SK-N-SH treated with all-trans-retinoic acid at 6 μM for 48 hours (cell line): ENCODE measurements at regions not wholly inside any gene's neighbourhood (a gene's known extent, or its start where the extent isn't known, plus 50 kb on each side); places are given as distances from the start of the nearest gene placed in this dataset.

Experiments used
- ATAC-seq: fragments of 200-7000 bp; cut with Tn5 transposase; 3 replicates; pipeline ENCODE4 v1.9.1; 2020; ENCODE audit warnings: mild to moderate bottlenecking, moderate library complexity
- ARNTL ChIP-seq: fragments of 450-650 bp; formaldehyde crosslinking; IDR thresholded peaks from 2 replicates; pipeline ENCODE4 v1.5.0; 2020; ENCODE audit warnings: low read depth, mild to moderate bottlenecking, moderate library complexity, borderline replicate concordance
- BACH2 ChIP-seq: fragments of 250-450 bp; sonication (Bioruptor Pico); IDR thresholded peaks from 2 replicates; pipeline ENCODE4 v1.9.0; 2021; ENCODE audit warnings: mild to moderate bottlenecking, borderline replicate concordance
- CSDC2 ChIP-seq: fragments of 250-450 bp; sonication (Bioruptor Pico); IDR thresholded peaks from 2 replicates; pipeline ENCODE4 v1.5.0; 2020; ENCODE audit warnings: mild to moderate bottlenecking, moderate library complexity
- CSRNP3 ChIP-seq: fragments of 250-450 bp; sonication (Bioruptor Pico); IDR thresholded peaks from 2 replicates; pipeline ENCODE4 v1.5.1; 2021; ENCODE audit warnings: mild to moderate bottlenecking, moderate library complexity
- ESRRG ChIP-seq: fragments of 250-450 bp; sonication (Bioruptor Pico); IDR thresholded peaks from 2 replicates; pipeline ENCODE4 v1.6.1; 2021; ENCODE audit warnings: mild to moderate bottlenecking
- GLIS3 ChIP-seq: fragments of 250-450 bp; sonication (Bioruptor Pico); IDR thresholded peaks from 2 replicates; pipeline ENCODE4 v1.5.0; 2020; ENCODE audit warnings: mild to moderate bottlenecking, moderate library complexity
- ISL1 ChIP-seq: fragments of 250-450 bp; sonication (Bioruptor Pico); IDR thresholded peaks from 2 replicates; pipeline ENCODE4 v2.1.2; 2022; ENCODE audit warnings: mild to moderate bottlenecking, moderate library complexity
- OSR1 ChIP-seq: fragments of 250-450 bp; sonication (Bioruptor Pico); IDR thresholded peaks from 2 replicates; pipeline ENCODE4 v1.8.0; 2022; ENCODE audit warnings: moderate library complexity, mild to moderate bottlenecking, inconsistent platforms
- POU6F1 ChIP-seq: fragments of 250-450 bp; sonication (Bioruptor Pico); IDR thresholded peaks from 2 replicates; pipeline ENCODE4 v1.8.0; 2021; ENCODE audit warnings: low read depth, mild to moderate bottlenecking, moderate library complexity, borderline replicate concordance
- PPARA ChIP-seq: fragments of 250-450 bp; sonication (Bioruptor Pico); IDR thresholded peaks from 2 replicates; pipeline ENCODE4 v1.5.0; 2020; ENCODE audit warnings: mild to moderate bottlenecking, borderline replicate concordance
- SNAI2 ChIP-seq: fragments of 250-450 bp; sonication (Bioruptor Pico); IDR thresholded peaks from 2 replicates; pipeline ENCODE4 v1.5.0; 2020; ENCODE audit warnings: mild to moderate bottlenecking, moderate library complexity
- TCF4 ChIP-seq: fragments of 250-450 bp; sonication (Bioruptor Pico); IDR thresholded peaks from 2 replicates; pipeline ENCODE4 v1.8.0; 2021; ENCODE audit warnings: mild to moderate bottlenecking, moderate library complexity, borderline replicate concordance
- TOX ChIP-seq: fragments of 250-450 bp; sonication (Bioruptor Pico); IDR thresholded peaks from 2 replicates; pipeline ENCODE4 v1.8.0; 2021; ENCODE audit warnings: mild to moderate bottlenecking, moderate library complexity, borderline replicate concordance
- ZFP3 ChIP-seq: fragments of 250-450 bp; sonication (Bioruptor Pico); IDR thresholded peaks from 2 replicates; pipeline ENCODE4 v1.5.0; 2020; ENCODE audit warnings: mild to moderate bottlenecking, moderate library complexity
- ZFP30 ChIP-seq: fragments of 450-650 bp; formaldehyde crosslinking; IDR thresholded peaks from 2 replicates; pipeline ENCODE4 v1.5.0; 2022; ENCODE audit warnings: mild to moderate bottlenecking, moderate library complexity
- ZNF565 ChIP-seq: fragments of 450-650 bp; formaldehyde crosslinking; conservative IDR thresholded peaks from 2 replicates; pipeline ENCODE4 v1.5.0; 2020; ENCODE audit warnings: low read depth, mild to moderate bottlenecking, moderate library complexity
- ZNF70 ChIP-seq: fragments of 450-650 bp; formaldehyde crosslinking; IDR thresholded peaks from 2 replicates; pipeline ENCODE4 v1.5.0; 2020; ENCODE audit warnings: mild to moderate bottlenecking, moderate library complexity
- ZNF8 ChIP-seq: fragments of 450-650 bp; formaldehyde crosslinking; IDR thresholded peaks from 2 replicates; pipeline ENCODE4 v1.5.0; 2020; ENCODE audit warnings: mild to moderate bottlenecking, moderate library complexity
- TF ChIP-seq, protein P1 (sequence below): fragments of 250-450 bp; sonication (Bioruptor Pico); IDR thresholded peaks from 2 replicates; pipeline ENCODE4 v1.8.0; 2020; ENCODE audit warnings: mild to moderate bottlenecking, moderate library complexity, borderline replicate concordance
- TF ChIP-seq, protein P2 (sequence below): fragments of 250-450 bp; sonication (Bioruptor Pico); IDR thresholded peaks from 2 replicates; pipeline ENCODE4 v1.5.0; 2020; ENCODE audit warnings: mild to moderate bottlenecking, moderate library complexity
- TF ChIP-seq, protein P3 (sequence below): fragments of 250-450 bp; sonication (Bioruptor Pico); IDR thresholded peaks from 2 replicates; pipeline ENCODE4 v1.5.1; 2020; ENCODE audit warnings: low read depth, mild to moderate bottlenecking, moderate library complexity

DNA sequence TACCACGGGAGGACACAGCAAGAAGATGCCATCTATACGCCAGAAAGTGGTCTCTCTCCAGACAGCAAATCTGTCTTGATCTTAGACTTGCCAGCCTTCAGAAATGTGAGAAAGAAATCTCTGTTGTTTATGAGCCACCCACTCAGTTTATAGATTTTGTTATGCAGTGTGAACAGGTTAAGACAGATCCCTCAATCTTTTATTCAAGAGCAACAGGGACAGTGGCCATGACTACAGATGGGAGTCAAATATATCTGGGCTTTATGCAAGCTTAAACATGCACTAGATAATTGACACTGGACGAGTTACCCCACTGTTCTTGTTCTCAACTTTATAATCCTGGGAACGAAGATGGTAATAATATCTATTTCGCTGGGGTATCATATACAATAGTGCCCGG lies 288.7 kb downstream of the RPAP3 start:
- TF ChIP-seq GLIS3 (CRISPR knock-in tag) (no peak), ESRRG (CRISPR knock-in tag) (no peak), POU6F1 (CRISPR knock-in tag) (no peak), ZFP3 (CRISPR knock-in tag) (no peak), SNAI2 (CRISPR knock-in tag) (no peak), CSDC2 (CRISPR knock-in tag) (no peak), CSRNP3 (CRISPR knock-in tag) (no peak), OSR1 (no peak), ZNF70 (CRISPR knock-in tag) (no peak), BACH2 (CRISPR knock-in tag) (no peak)
- TF ChIP-seq, protein P1, sequence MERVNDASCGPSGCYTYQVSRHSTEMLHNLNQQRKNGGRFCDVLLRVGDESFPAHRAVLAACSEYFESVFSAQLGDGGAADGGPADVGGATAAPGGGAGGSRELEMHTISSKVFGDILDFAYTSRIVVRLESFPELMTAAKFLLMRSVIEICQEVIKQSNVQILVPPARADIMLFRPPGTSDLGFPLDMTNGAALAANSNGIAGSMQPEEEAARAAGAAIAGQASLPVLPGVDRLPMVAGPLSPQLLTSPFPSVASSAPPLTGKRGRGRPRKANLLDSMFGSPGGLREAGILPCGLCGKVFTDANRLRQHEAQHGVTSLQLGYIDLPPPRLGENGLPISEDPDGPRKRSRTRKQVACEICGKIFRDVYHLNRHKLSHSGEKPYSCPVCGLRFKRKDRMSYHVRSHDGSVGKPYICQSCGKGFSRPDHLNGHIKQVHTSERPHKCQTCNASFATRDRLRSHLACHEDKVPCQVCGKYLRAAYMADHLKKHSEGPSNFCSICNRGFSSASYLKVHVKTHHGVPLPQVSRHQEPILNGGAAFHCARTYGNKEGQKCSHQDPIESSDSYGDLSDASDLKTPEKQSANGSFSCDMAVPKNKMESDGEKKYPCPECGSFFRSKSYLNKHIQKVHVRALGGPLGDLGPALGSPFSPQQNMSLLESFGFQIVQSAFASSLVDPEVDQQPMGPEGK (CRISPR knock-in tag) = no peak
- TF ChIP-seq, protein P2, sequence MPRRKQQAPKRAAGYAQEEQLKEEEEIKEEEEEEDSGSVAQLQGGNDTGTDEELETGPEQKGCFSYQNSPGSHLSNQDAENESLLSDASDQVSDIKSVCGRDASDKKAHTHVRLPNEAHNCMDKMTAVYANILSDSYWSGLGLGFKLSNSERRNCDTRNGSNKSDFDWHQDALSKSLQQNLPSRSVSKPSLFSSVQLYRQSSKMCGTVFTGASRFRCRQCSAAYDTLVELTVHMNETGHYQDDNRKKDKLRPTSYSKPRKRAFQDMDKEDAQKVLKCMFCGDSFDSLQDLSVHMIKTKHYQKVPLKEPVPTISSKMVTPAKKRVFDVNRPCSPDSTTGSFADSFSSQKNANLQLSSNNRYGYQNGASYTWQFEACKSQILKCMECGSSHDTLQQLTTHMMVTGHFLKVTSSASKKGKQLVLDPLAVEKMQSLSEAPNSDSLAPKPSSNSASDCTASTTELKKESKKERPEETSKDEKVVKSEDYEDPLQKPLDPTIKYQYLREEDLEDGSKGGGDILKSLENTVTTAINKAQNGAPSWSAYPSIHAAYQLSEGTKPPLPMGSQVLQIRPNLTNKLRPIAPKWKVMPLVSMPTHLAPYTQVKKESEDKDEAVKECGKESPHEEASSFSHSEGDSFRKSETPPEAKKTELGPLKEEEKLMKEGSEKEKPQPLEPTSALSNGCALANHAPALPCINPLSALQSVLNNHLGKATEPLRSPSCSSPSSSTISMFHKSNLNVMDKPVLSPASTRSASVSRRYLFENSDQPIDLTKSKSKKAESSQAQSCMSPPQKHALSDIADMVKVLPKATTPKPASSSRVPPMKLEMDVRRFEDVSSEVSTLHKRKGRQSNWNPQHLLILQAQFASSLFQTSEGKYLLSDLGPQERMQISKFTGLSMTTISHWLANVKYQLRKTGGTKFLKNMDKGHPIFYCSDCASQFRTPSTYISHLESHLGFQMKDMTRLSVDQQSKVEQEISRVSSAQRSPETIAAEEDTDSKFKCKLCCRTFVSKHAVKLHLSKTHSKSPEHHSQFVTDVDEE (CRISPR knock-in tag) = no peak
- ATAC-seq = no peak

- TF ChIP-seq ZNF70 (CRISPR knock-in tag) (no peak), ISL1 (CRISPR knock-in tag) (no peak), ESRRG (CRISPR knock-in tag) (no peak), ARNTL (CRISPR knock-in tag) (no peak), TCF4 (CRISPR knock-in tag) (no peak), ZNF565 (CRISPR knock-in tag) (no peak), ZFP30 (CRISPR knock-in tag) (no peak), ZNF8 (CRISPR knock-in tag) (no peak), GLIS3 (CRISPR knock-in tag) (no peak), SNAI2 (CRISPR knock-in tag) (no peak), ZFP3 (CRISPR knock-in tag) (no peak), CSRNP3 (CRISPR knock-in tag) (no peak), TOX (CRISPR knock-in tag) (no peak), PPARA (CRISPR knock-in tag) (no peak), BACH2 (CRISPR knock-in tag) (no peak), CSDC2 (CRISPR knock-in tag) (no peak), OSR1 (no peak)
- TF ChIP-seq, protein P3, sequence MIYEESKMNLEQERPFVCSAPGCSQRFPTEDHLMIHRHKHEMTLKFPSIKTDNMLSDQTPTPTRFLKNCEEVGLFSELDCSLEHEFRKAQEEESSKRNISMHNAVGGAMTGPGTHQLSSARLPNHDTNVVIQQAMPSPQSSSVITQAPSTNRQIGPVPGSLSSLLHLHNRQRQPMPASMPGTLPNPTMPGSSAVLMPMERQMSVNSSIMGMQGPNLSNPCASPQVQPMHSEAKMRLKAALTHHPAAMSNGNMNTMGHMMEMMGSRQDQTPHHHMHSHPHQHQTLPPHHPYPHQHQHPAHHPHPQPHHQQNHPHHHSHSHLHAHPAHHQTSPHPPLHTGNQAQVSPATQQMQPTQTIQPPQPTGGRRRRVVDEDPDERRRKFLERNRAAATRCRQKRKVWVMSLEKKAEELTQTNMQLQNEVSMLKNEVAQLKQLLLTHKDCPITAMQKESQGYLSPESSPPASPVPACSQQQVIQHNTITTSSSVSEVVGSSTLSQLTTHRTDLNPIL (CRISPR knock-in tag) = no peak
- TF ChIP-seq, protein P1 (CRISPR knock-in tag) = no peak
- TF ChIP-seq, protein P2 (CRISPR knock-in tag) = no peak
- TF ChIP-seq, all 23 proteins: peak for 0
- ATAC-seq = no peak
Measured at GRCh38 chr12:47415054-47415453, 290.8 kb downstream of the RPAP3 start.
